Neuronal stem cell (in vitro differentiated cells): ENCODE measurements at regions not wholly inside any gene's neighbourhood (a gene's known extent, or its start where the extent isn't known, plus 50 kb on each side); places are given as distances from the start of the nearest gene placed in this dataset.
A peak's percentile ranks its signal among the peaks of the same experiment; 100 is the strongest.

Experiments
- DNase-seq: peaks from one replicate; pipeline ENCODE4 v3.0.0-alpha.2; 2013; ENCODE audit warnings: low spot score
- H2AFZ ChIP-seq: one replicate; pipeline ENCODE4 v1.6.1; 2013; ENCODE audit warnings: mild to moderate bottlenecking, low read length, inconsistent platforms
- H2AK5ac ChIP-seq: 2 replicates; pipeline ENCODE4 v1.6.1; 2013; ENCODE audit warnings: low read depth, mild to moderate bottlenecking, inconsistent platforms, low read length, moderate library complexity, mixed read lengths
- H2BK120ac ChIP-seq: 2 replicates; pipeline ENCODE4 v1.6.1; 2013; ENCODE audit warnings: low read depth, mild to moderate bottlenecking, inconsistent platforms, low read length, moderate library complexity, mixed read lengths
- H2BK12ac ChIP-seq: one replicate; pipeline ENCODE4 v1.6.1; 2013; ENCODE audit warnings: low read length, inconsistent platforms
- H2BK15ac ChIP-seq: 2 replicates; pipeline ENCODE4 v1.6.1; 2013; ENCODE audit warnings: mild to moderate bottlenecking, low read length, inconsistent platforms, mixed read lengths
- H2BK5ac ChIP-seq: one replicate; pipeline ENCODE4 v1.6.1; 2013; ENCODE audit warnings: inconsistent platforms, mild to moderate bottlenecking, low read length, moderate library complexity
- H3K14ac ChIP-seq: one replicate; pipeline ENCODE4 v1.6.1; 2013; ENCODE audit warnings: low read length, inconsistent platforms
- H3K18ac ChIP-seq: 2 replicates; pipeline ENCODE4 v1.6.1; 2013; ENCODE audit warnings: low read length, inconsistent platforms
- H3K23ac ChIP-seq: 2 replicates; pipeline ENCODE4 v1.6.1; 2013; ENCODE audit warnings: low read depth, mild to moderate bottlenecking, mixed read lengths, low read length, inconsistent platforms; ENCODE audit not compliant: poor library complexity
- H3K27ac ChIP-seq: replicated peaks from 3 replicates; pipeline ENCODE4 v1.5.1; 2013; ENCODE audit warnings: low read length, inconsistent platforms
- H3K27me3 ChIP-seq, 3 experiments: 2 replicates each; pipeline ENCODE4 v1.6.1; 2013; ENCODE audit warnings: low read length in 3 of 3, mild to moderate bottlenecking in 2 of 3, inconsistent platforms in 1 of 3, low read depth in 1 of 3, mixed read lengths in 1 of 3, moderate library complexity in 1 of 3; ENCODE audit not compliant: control insufficient read depth in 3 of 3, insufficient read depth in 3 of 3
- H3K36me3 ChIP-seq, 2 donors: replicated peaks in 1 of 2; 2 replicates each; pipeline ENCODE4 v1.6.1; 2013; ENCODE audit warnings: low read length in 2 of 2; ENCODE audit not compliant: control insufficient read depth in 2 of 2, insufficient read depth in 2 of 2
- H3K4ac ChIP-seq: 2 replicates; pipeline ENCODE4 v1.6.1; 2013; ENCODE audit warnings: inconsistent platforms, mild to moderate bottlenecking, low read length, moderate library complexity
- H3K4me1 ChIP-seq, 2 donors: 1 replicate in 1 of 2; 2 replicates in 1 of 2; pipeline ENCODE4 v1.6.1; 2013; ENCODE audit warnings: low read length in 2 of 2, low read depth in 1 of 2; ENCODE audit not compliant: control insufficient read depth in 2 of 2, insufficient read depth in 1 of 2
- H3K4me2 ChIP-seq: one replicate; pipeline ENCODE4 v1.6.1; 2013; ENCODE audit warnings: mild to moderate bottlenecking, low read length, inconsistent platforms; ENCODE audit not compliant: insufficient read depth, poor library complexity, severe bottlenecking
- H3K4me3 ChIP-seq, 2 donors: 2 replicates each; pipeline ENCODE4 v1.5.1; 2013; ENCODE audit warnings: low read length in 2 of 2, mild to moderate bottlenecking in 2 of 2, inconsistent platforms in 1 of 2, moderate library complexity in 1 of 2
- H3K79me1 ChIP-seq: one replicate; pipeline ENCODE4 v1.6.1; 2013; ENCODE audit warnings: low read depth, mild to moderate bottlenecking, inconsistent platforms, low read length, moderate library complexity
- H3K9ac ChIP-seq: one replicate; pipeline ENCODE4 v1.6.1; 2013; ENCODE audit warnings: mild to moderate bottlenecking, low read depth, low read length, inconsistent platforms; ENCODE audit not compliant: poor library complexity
- H3K9me3 ChIP-seq, 2 donors: replicated peaks in 1 of 2; 2 replicates each; pipeline versions ENCODE3 to v1.6.1; 2013; ENCODE audit warnings: low read length in 2 of 2, mild to moderate bottlenecking in 2 of 2, inconsistent platforms in 1 of 2, low read depth in 1 of 2, mixed read lengths in 1 of 2, moderate library complexity in 1 of 2; ENCODE audit not compliant: control insufficient read depth in 2 of 2, insufficient read depth in 1 of 2
- H4K8ac ChIP-seq: one replicate; pipeline ENCODE4 v1.6.1; 2013; ENCODE audit warnings: low read depth, mild to moderate bottlenecking, inconsistent platforms, low read length, moderate library complexity
- H4K91ac ChIP-seq: one replicate; pipeline ENCODE4 v1.6.1; 2013; ENCODE audit warnings: low read length, low read depth, mild to moderate bottlenecking, inconsistent platforms; ENCODE audit not compliant: poor library complexity
- WGBS, 2 donors: extraction: QIAGEN DNeasy Blood & Tissue Kit; methylation state at CpG; one replicate each; pipeline ENCODE4 v1.1.7; 2013; ENCODE audit warnings: missing lambda C conversion rate in 2 of 2, mixed read lengths in 1 of 2; ENCODE audit not compliant: insufficient read length in 2 of 2, insufficient replicate concordance in 1 of 2; ENCODE audit errors: extremely low coverage in 2 of 2; 5-methylcytosine and 5-hydroxymethylcytosine counted together

GRCh38 chr4:125639182-125639621 lies 324.4 kb downstream of the FAT4 start:
- peaks cover 6 to 14% of the 10 kb centered on the region in 2 donors for H3K4me1 ChIP-seq
- H4K91ac ChIP-seq: no peak overlapping the region
- no peaks in the 10 kb centered on the region for H3K79me1 ChIP-seq
- H4K8ac ChIP-seq: no peak overlapping the region
- no peak overlapping the region for H3K4ac ChIP-seq
- no peaks in the 10 kb centered on the region for H3K36me3 ChIP-seq
- WGBS, 2 donors: no CpG with 5 or more reads among the region's 6 CpGs
- no peak overlapping the region for H2BK5ac ChIP-seq
- H2AK5ac ChIP-seq: no peak overlapping the region
- H3K18ac ChIP-seq: peak overlapping the region; percentile 21
- no peak overlapping the region for H3K27ac ChIP-seq
- H3K23ac ChIP-seq: no peak overlapping the region
- no peak overlapping the region for H3K9ac ChIP-seq
- no peak overlapping the region for H2BK12ac ChIP-seq
- H3K27me3 ChIP-seq: no peaks in the 10 kb centered on the region
- peak overlapping the region; percentile 32 for H3K4me2 ChIP-seq
- no peaks in the 10 kb centered on the region for H3K9me3 ChIP-seq
- peak; percentile 1 for DNase-seq
- H2BK120ac ChIP-seq: no peak overlapping the region
- H3K14ac ChIP-seq: no peak overlapping the region
- peak overlapping the region; percentile 30 to 33 for H3K4me3 ChIP-seq
- H2AFZ ChIP-seq: peak overlapping the region; percentile 75
- no peak overlapping the region for H2BK15ac ChIP-seq

GRCh38 chr4:125641611-125642010 lies 326.9 kb downstream of the FAT4 start:
- no CpG with 5 or more reads among the region's 1 CpG for WGBS, 2 donors
- Histone ChIP-seq H2BK120ac (no peak overlapping the region), H2BK12ac (no peak overlapping the region), H3K4me1 (peaks cover 6 to 14% of the 10 kb centered on the region in 2 donors), H2BK5ac (no peak overlapping the region), H3K23ac (no peak overlapping the region), H2AK5ac (no peak overlapping the region), H3K18ac (no peak overlapping the region), H2BK15ac (no peak overlapping the region), H3K14ac (no peak overlapping the region), H3K79me1 (no peaks in the 10 kb centered on the region), H3K9me3 (no peaks in the 10 kb centered on the region), H3K4me2 (no peak overlapping the region), H3K4ac (no peak overlapping the region), H3K27me3 (no peaks in the 10 kb centered on the region), H3K4me3 (no peak overlapping the region), H3K9ac (no peak overlapping the region), H2AFZ (no peak overlapping the region), H4K91ac (no peak overlapping the region), H3K27ac (no peak overlapping the region), H3K36me3 (no peaks in the 10 kb centered on the region), H4K8ac (no peak overlapping the region)
- DNase-seq: no peak

- DNase-seq: no peak
- Histone ChIP-seq H3K4me2 (no peak overlapping the region), H2AFZ (no peak overlapping the region), H3K18ac (no peak overlapping the region), H2BK5ac (no peak overlapping the region), H2BK15ac (no peak overlapping the region), H3K4me1 (peaks cover 6 to 14% of the 10 kb centered on the region in 2 donors), H3K9me3 (no peaks in the 10 kb centered on the region), H2BK12ac (no peak overlapping the region), H3K27ac (no peak overlapping the region), H3K4me3 (no peak overlapping the region), H3K27me3 (no peaks in the 10 kb centered on the region), H2BK120ac (no peak overlapping the region), H2AK5ac (no peak overlapping the region), H3K14ac (no peak overlapping the region), H4K8ac (no peak overlapping the region), H4K91ac (no peak overlapping the region), H3K9ac (no peak overlapping the region), H3K79me1 (no peaks in the 10 kb centered on the region), H3K4ac (no peak overlapping the region), H3K36me3 (no peaks in the 10 kb centered on the region), H3K23ac (no peak overlapping the region)
- no CpG with 5 or more reads among the region's 5 CpGs for WGBS, 2 donors
These were observed 327.9 kb downstream of the FAT4 start for GRCh38 chr4:125642645-125643044.

- Histone ChIP-seq H3K27ac (no peak overlapping the region), H2BK5ac (no peak overlapping the region), H3K18ac (no peak overlapping the region), H3K4me2 (no peak overlapping the region), H4K91ac (no peak overlapping the region), H3K14ac (no peak overlapping the region), H3K4me3 (no peak overlapping the region), H2BK12ac (no peak overlapping the region), H3K79me1 (no peaks in the 10 kb centered on the region), H3K23ac (no peak overlapping the region), H3K27me3 (no peaks in the 10 kb centered on the region), H3K36me3 (no peaks in the 10 kb centered on the region), H3K9me3 (peaks cover 0 to 2% of the 10 kb centered on the region in 2 donors), H3K4me1 (no peaks in the 10 kb centered on the region), H3K4ac (no peak overlapping the region), H3K9ac (no peak overlapping the region), H2AK5ac (no peak overlapping the region), H2BK15ac (no peak overlapping the region), H2BK120ac (no peak overlapping the region), H4K8ac (no peak overlapping the region), H2AFZ (no peak overlapping the region)
- DNase-seq: no peak
- no CpG with 5 or more reads among the region's 6 CpGs for WGBS, 2 donors
These were observed 334.7 kb downstream of the FAT4 start for GRCh38 chr4:125649452-125649851.
